HL-60 (cell line): ENCODE measurements at regions not wholly inside any gene's neighbourhood (a gene's known extent, or its start where the extent isn't known, plus 50 kb on each side); places are given as distances from the start of the nearest gene placed in this dataset.

Experiments
- DNase-seq, 2 experiments: peaks; one replicate each; pipeline ENCODE4 v3.0.0-alpha.2; 2010 to 2020; ENCODE audit warnings: low read depth in 1 of 2, low spot score in 1 of 2
- H3K27ac ChIP-seq: fragments of 250-450 bp; sonication (Bioruptor Pico); replicated peaks from 2 replicates; pipeline ENCODE4 v1.5.1; 2020; ENCODE audit warnings: mild to moderate bottlenecking, moderate library complexity
- H3K27me3 ChIP-seq: fragments of 250-450 bp; sonication (Bioruptor Pico); 2 replicates; pipeline ENCODE4 v1.5.1; 2021; ENCODE audit warnings: mild to moderate bottlenecking, moderate library complexity; ENCODE audit not compliant: insufficient read depth, poor library complexity, severe bottlenecking
- H3K4me3 ChIP-seq: replicated peaks from 2 replicates; pipeline ENCODE4 v1.5.1; 2011; ENCODE audit warnings: mild to moderate bottlenecking, control low read depth, low read length; ENCODE audit not compliant: insufficient read depth
- CTCF ChIP-seq: IDR thresholded peaks from one replicate; pipeline ENCODE4 v1.5.1; 2011; ENCODE audit warnings: low read length, control low read depth, inconsistent platforms; ENCODE audit not compliant: insufficient read depth
- GABPA ChIP-seq: IDR thresholded peaks from 2 replicates; pipeline ENCODE4 v1.6.1; 2012; ENCODE audit warnings: low read depth
- POLR2AphosphoS5 ChIP-seq: IDR thresholded peaks from 2 replicates; pipeline ENCODE4 v1.6.1; 2012; ENCODE audit warnings: low read depth
- REST ChIP-seq: IDR thresholded peaks from 2 replicates; pipeline ENCODE4 v1.6.1; 2012; ENCODE audit warnings: low read depth; ENCODE audit not compliant: insufficient replicate concordance
- SPI1 ChIP-seq: IDR thresholded peaks from 2 replicates; pipeline ENCODE4 v1.6.1; 2012; ENCODE audit warnings: low read depth, mild to moderate bottlenecking, borderline replicate concordance

GRCh38 chr12:116459011-116459875, 99.9 kb upstream of the MAP1LC3B2 start:
- Histone ChIP-seq H3K27me3 (no peaks in the 10 kb centered on the region), H3K4me3 (no peak overlapping the region), H3K27ac (no peak overlapping the region)
- TF ChIP-seq SPI1 (no peak), CTCF (no peak), REST (no peak), POLR2AphosphoS5 (no peak), GABPA (no peak)
- no peak for DNase-seq

GRCh38 chr12:116459916-116460663, 99.1 kb upstream of the MAP1LC3B2 start:
- Histone ChIP-seq H3K27me3 (no peaks in the 10 kb centered on the region), H3K4me3 (no peak overlapping the region), H3K27ac (no peak overlapping the region)
- no peak for DNase-seq
- TF ChIP-seq CTCF (no peak), SPI1 (no peak), REST (no peak), POLR2AphosphoS5 (no peak), GABPA (no peak)

GRCh38 chr12:116461060-116461459, 98.1 kb upstream of the MAP1LC3B2 start:
- H3K27ac ChIP-seq: no peak overlapping the region
- no peak overlapping the region for H3K4me3 ChIP-seq
- DNase-seq: no peak
- H3K27me3 ChIP-seq: no peaks in the 10 kb centered on the region
- TF ChIP-seq CTCF (no peak), POLR2AphosphoS5 (no peak), SPI1 (no peak), REST (no peak), GABPA (no peak)
